ENCODE measurements at regions not wholly inside any gene's neighbourhood (a gene's known extent, or its start where the extent isn't known, plus 50 kb on each side); places are given as distances from the start of the nearest gene placed in this dataset.

GRCh38 chr6:16928387-16928786, 167.1 kb upstream of the ATXN1 start:
- Histone ChIP-seq H3K27me3 (ENCODE audit: control insufficient read depth, insufficient read depth, low read length) (no peaks in the 10 kb centered on the region), H3K4me1 (ENCODE audit: control insufficient read depth, insufficient read depth, low read length) (no peaks in the 10 kb centered on the region), H3K9me3 (ENCODE audit: control insufficient read depth, insufficient read depth, low read depth, low read length) (no peaks in the 10 kb centered on the region), H3K27ac (ENCODE audit: low read depth, low read length) (no peak overlapping the region), H3K9ac (ENCODE audit: low read length) (no peak overlapping the region), H3K4me3 (ENCODE audit: low read depth, low read length) (no peak overlapping the region), H3K36me3 (ENCODE audit: control insufficient read depth, insufficient read depth, low read length) (no peaks in the 10 kb centered on the region)

- no peaks in the 10 kb centered on the region for H3K9me3 ChIP-seq (ENCODE audit: control insufficient read depth, insufficient read depth, low read depth, low read length)
- H3K4me1 ChIP-seq (ENCODE audit: control insufficient read depth, insufficient read depth, low read length) = no peaks in the 10 kb centered on the region; the same call in 1 of the 2 replicates
- H3K36me3 ChIP-seq (ENCODE audit: control insufficient read depth, insufficient read depth, low read length) = no peaks in the 10 kb centered on the region
- H3K27me3 ChIP-seq (ENCODE audit: control insufficient read depth, insufficient read depth, low read length) = no peaks in the 10 kb centered on the region
- H3K9ac ChIP-seq (ENCODE audit: low read length) = no peak overlapping the region
- no peak overlapping the region for H3K27ac ChIP-seq (ENCODE audit: low read depth, low read length)
- no peak overlapping the region for H3K4me3 ChIP-seq (ENCODE audit: low read depth, low read length)
Measured at GRCh38 chr6:16927205-16927604, 165.9 kb upstream of the ATXN1 start.

GRCh38 chr6:16925461-16925860, 164.2 kb upstream of the ATXN1 start:
- Histone ChIP-seq H3K9ac (ENCODE audit: low read length) (no peak overlapping the region), H3K4me1 (ENCODE audit: control insufficient read depth, insufficient read depth, low read length) (no peaks in the 10 kb centered on the region; the same call in 1 of the 2 replicates), H3K4me3 (ENCODE audit: low read depth, low read length) (no peak overlapping the region)

GRCh38 chr6:16922282-16922681, 161.0 kb upstream of the ATXN1 start:
- no peaks in the 10 kb centered on the region; the same call in 1 of the 2 replicates for H3K4me1 ChIP-seq (ENCODE audit: control insufficient read depth, insufficient read depth, low read length)

More at GRCh38 chr6:16925461-16925860, 164.2 kb upstream of the ATXN1 start:
- Histone ChIP-seq H3K27me3 (ENCODE audit: control insufficient read depth, insufficient read depth, low read length) (no peaks in the 10 kb centered on the region), H3K27ac (ENCODE audit: low read depth, low read length) (no peak overlapping the region), H3K9me3 (ENCODE audit: control insufficient read depth, insufficient read depth, low read depth, low read length) (no peaks in the 10 kb centered on the region), H3K36me3 (ENCODE audit: control insufficient read depth, insufficient read depth, low read length) (no peaks in the 10 kb centered on the region)

GRCh38 chr6:16921399-16922110, 160.3 kb upstream of the ATXN1 start:
- Histone ChIP-seq H3K36me3 (ENCODE audit: control insufficient read depth, insufficient read depth, low read length) (no peaks in the 10 kb centered on the region), H3K4me1 (ENCODE audit: control insufficient read depth, insufficient read depth, low read length) (no peaks in the 10 kb centered on the region; the same call in 1 of the 2 replicates), H3K9ac (ENCODE audit: low read length) (no peak overlapping the region), H3K27ac (ENCODE audit: low read depth, low read length) (no peak overlapping the region), H3K4me3 (ENCODE audit: low read depth, low read length) (no peak overlapping the region), H3K27me3 (ENCODE audit: control insufficient read depth, insufficient read depth, low read length) (no peaks in the 10 kb centered on the region), H3K9me3 (ENCODE audit: control insufficient read depth, insufficient read depth, low read depth, low read length) (no peaks in the 10 kb centered on the region)

More at GRCh38 chr6:16922282-16922681, 161.0 kb upstream of the ATXN1 start:
- H3K27ac ChIP-seq (ENCODE audit: low read depth, low read length) = no peak overlapping the region
- H3K27me3 ChIP-seq (ENCODE audit: control insufficient read depth, insufficient read depth, low read length) = no peaks in the 10 kb centered on the region
- no peaks in the 10 kb centered on the region for H3K36me3 ChIP-seq (ENCODE audit: control insufficient read depth, insufficient read depth, low read length)
- no peak overlapping the region for H3K9ac ChIP-seq (ENCODE audit: low read length)
- H3K4me3 ChIP-seq (ENCODE audit: low read depth, low read length) = no peak overlapping the region
- H3K9me3 ChIP-seq (ENCODE audit: control insufficient read depth, insufficient read depth, low read depth, low read length) = no peaks in the 10 kb centered on the region

- Histone ChIP-seq H3K27me3 (ENCODE audit: control insufficient read depth, insufficient read depth, low read length) (no peaks in the 10 kb centered on the region), H3K27ac (ENCODE audit: low read depth, low read length) (no peak overlapping the region), H3K4me1 (ENCODE audit: control insufficient read depth, insufficient read depth, low read length) (no peaks in the 10 kb centered on the region; the same call in 1 of the 2 replicates), H3K9ac (ENCODE audit: low read length) (no peak overlapping the region), H3K9me3 (ENCODE audit: control insufficient read depth, insufficient read depth, low read depth, low read length) (peaks cover 9% of the 10 kb centered on the region; the same call in 1 of the 2 replicates), H3K4me3 (ENCODE audit: low read depth, low read length) (no peak overlapping the region), H3K36me3 (ENCODE audit: control insufficient read depth, insufficient read depth, low read length) (no peaks in the 10 kb centered on the region)
Measured at GRCh38 chr6:16918586-16918985, 157.3 kb upstream of the ATXN1 start.

GRCh38 chr6:16914184-16914583, 152.9 kb upstream of the ATXN1 start:
- Histone ChIP-seq H3K27ac (ENCODE audit: low read depth, low read length) (no peak overlapping the region), H3K36me3 (ENCODE audit: control insufficient read depth, insufficient read depth, low read length) (no peaks in the 10 kb centered on the region), H3K4me3 (ENCODE audit: low read depth, low read length) (no peak overlapping the region), H3K9me3 (ENCODE audit: control insufficient read depth, insufficient read depth, low read depth, low read length) (peaks cover 14% of the 10 kb centered on the region; the same call in 1 of the 2 replicates), H3K4me1 (ENCODE audit: control insufficient read depth, insufficient read depth, low read length) (no peaks in the 10 kb centered on the region), H3K9ac (ENCODE audit: low read length) (no peak overlapping the region), H3K27me3 (ENCODE audit: control insufficient read depth, insufficient read depth, low read length) (no peaks in the 10 kb centered on the region)

GRCh38 chr6:16912756-16913155, 151.5 kb upstream of the ATXN1 start:
- Histone ChIP-seq H3K27ac (ENCODE audit: low read depth, low read length) (no peak overlapping the region), H3K36me3 (ENCODE audit: control insufficient read depth, insufficient read depth, low read length) (no peaks in the 10 kb centered on the region; the same call in 1 of the 2 replicates), H3K4me1 (ENCODE audit: control insufficient read depth, insufficient read depth, low read length) (no peaks in the 10 kb centered on the region), H3K4me3 (ENCODE audit: low read depth, low read length) (no peak overlapping the region), H3K9ac (ENCODE audit: low read length) (no peak overlapping the region), H3K27me3 (ENCODE audit: control insufficient read depth, insufficient read depth, low read length) (no peaks in the 10 kb centered on the region), H3K9me3 (ENCODE audit: control insufficient read depth, insufficient read depth, low read depth, low read length) (peaks cover 14% of the 10 kb centered on the region; the same call in 1 of the 2 replicates)

GRCh38 chr6:16911088-16911487, 149.8 kb upstream of the ATXN1 start:
- no peaks in the 10 kb centered on the region for H3K4me1 ChIP-seq (ENCODE audit: control insufficient read depth, insufficient read depth, low read length)
- no peak overlapping the region for H3K4me3 ChIP-seq (ENCODE audit: low read depth, low read length)
- no peaks in the 10 kb centered on the region for H3K27me3 ChIP-seq (ENCODE audit: control insufficient read depth, insufficient read depth, low read length)
- no peak overlapping the region for H3K9ac ChIP-seq (ENCODE audit: low read length)
- H3K36me3 ChIP-seq (ENCODE audit: control insufficient read depth, insufficient read depth, low read length) = no peaks in the 10 kb centered on the region; the same call in 1 of the 2 replicates
- no peak overlapping the region for H3K27ac ChIP-seq (ENCODE audit: low read depth, low read length)
- peaks cover 14% of the 10 kb centered on the region; the same call in 1 of the 2 replicates for H3K9me3 ChIP-seq (ENCODE audit: control insufficient read depth, insufficient read depth, low read depth, low read length)

GRCh38 chr6:16909658-16910360, 148.5 kb upstream of the ATXN1 start:
- no peaks in the 10 kb centered on the region for H3K27me3 ChIP-seq (ENCODE audit: control insufficient read depth, insufficient read depth, low read length)
- H3K9ac ChIP-seq (ENCODE audit: low read length) = no peak overlapping the region
- H3K27ac ChIP-seq (ENCODE audit: low read depth, low read length) = no peak overlapping the region
- H3K9me3 ChIP-seq (ENCODE audit: control insufficient read depth, insufficient read depth, low read depth, low read length) = peaks cover 14% of the 10 kb centered on the region; the same call in 1 of the 2 replicates
- no peak overlapping the region for H3K4me3 ChIP-seq (ENCODE audit: low read depth, low read length)
- no peaks in the 10 kb centered on the region for H3K4me1 ChIP-seq (ENCODE audit: control insufficient read depth, insufficient read depth, low read length)
- no peaks in the 10 kb centered on the region; the same call in 1 of the 2 replicates for H3K36me3 ChIP-seq (ENCODE audit: control insufficient read depth, insufficient read depth, low read length)

- no peaks in the 10 kb centered on the region for H3K27me3 ChIP-seq (ENCODE audit: control insufficient read depth, insufficient read depth, low read length)
- H3K4me3 ChIP-seq (ENCODE audit: low read depth, low read length) = no peak overlapping the region
- no peaks in the 10 kb centered on the region; the same call in 1 of the 2 replicates for H3K36me3 ChIP-seq (ENCODE audit: control insufficient read depth, insufficient read depth, low read length)
- 0 out of 2 replicates have a peak, but pooled peaks cover 5% of the 10 kb centered on the region for H3K4me1 ChIP-seq (ENCODE audit: control insufficient read depth, insufficient read depth, low read length)
- H3K9me3 ChIP-seq (ENCODE audit: control insufficient read depth, insufficient read depth, low read depth, low read length) = peaks cover 6% of the 10 kb centered on the region; the same call in 1 of the 2 replicates
- no peak overlapping the region for H3K27ac ChIP-seq (ENCODE audit: low read depth, low read length)
- no peak overlapping the region for H3K9ac ChIP-seq (ENCODE audit: low read length)
Measured at GRCh38 chr6:16907991-16908390, 146.7 kb upstream of the ATXN1 start.
